Mesothelial cell of epicardium (in vitro differentiated cells): ENCODE measurements at regions not wholly inside any gene's neighbourhood (a gene's known extent, or its start where the extent isn't known, plus 50 kb on each side); places are given as distances from the start of the nearest gene placed in this dataset.

Source experiments
- DNase-seq, 2 experiments: peaks; one replicate each; pipeline ENCODE4 v3.0.0; 2021; ENCODE audit warnings: low spot score in 2 of 2; ENCODE audit not compliant: unreplicated experiment in 2 of 2
- H3K27ac Mint-ChIP-seq: 2 replicates; pipeline ENCODE4 v1.8.0; 2021; ENCODE audit warnings: mixed read lengths
- H3K27me3 Mint-ChIP-seq: 2 replicates; pipeline ENCODE4 v1.8.0; 2021; ENCODE audit warnings: low read depth, mixed read lengths
- H3K36me3 Mint-ChIP-seq: 2 replicates; pipeline ENCODE4 v1.8.0; 2021; ENCODE audit warnings: mixed read lengths
- H3K4me1 Mint-ChIP-seq: 2 replicates; pipeline ENCODE4 v1.8.0; 2021; ENCODE audit warnings: mixed read lengths
- H3K4me3 Mint-ChIP-seq: 2 replicates; pipeline ENCODE4 v1.8.0; 2021; ENCODE audit warnings: mild to moderate bottlenecking, moderate library complexity, mixed read lengths
- H3K9me3 Mint-ChIP-seq: 2 replicates; pipeline ENCODE4 v1.8.0; 2021; ENCODE audit warnings: mixed read lengths
- CTCF ChIP-seq: fragments of 200-600 bp; sonication (generic); IDR thresholded peaks from one replicate; pipeline ENCODE4 v1.5.0; 2021; ENCODE audit warnings: antibody characterized with exemption; ENCODE audit not compliant: unreplicated experiment

GRCh38 chr11:82009133-82009532 is 724.5 kb downstream of the FAM181B start:
- Mint-ChIP-seq H3K36me3 (no peaks in the 10 kb centered on the region), H3K27me3 (no peaks in the 10 kb centered on the region), H3K9me3 (no peaks in the 10 kb centered on the region), H3K27ac (no peak overlapping the region), H3K4me3 (no peak overlapping the region), H3K4me1 (peaks cover under 1% of the 10 kb centered on the region)
- DNase-seq = no peak
- TF ChIP-seq CTCF = no peak

GRCh38 chr11:82007521-82007920 is 726.1 kb downstream of the FAM181B start:
- Mint-ChIP-seq H3K4me1 (peaks cover 5% of the 10 kb centered on the region), H3K4me3 (no peak overlapping the region), H3K9me3 (no peaks in the 10 kb centered on the region), H3K27ac (no peak overlapping the region), H3K27me3 (no peaks in the 10 kb centered on the region), H3K36me3 (no peaks in the 10 kb centered on the region)
- no peak for DNase-seq
- no peak for TF ChIP-seq CTCF

GRCh38 chr11:82004537-82005213 is 729.0 kb downstream of the FAM181B start:
- no peaks in the 10 kb centered on the region for H3K27me3 Mint-ChIP-seq
- H3K9me3 Mint-ChIP-seq = no peaks in the 10 kb centered on the region
- H3K4me3 Mint-ChIP-seq = no peak overlapping the region
- peaks cover 5% of the 10 kb centered on the region for H3K4me1 Mint-ChIP-seq
- no peak for DNase-seq
- no peak overlapping the region for H3K27ac Mint-ChIP-seq
- TF ChIP-seq CTCF = no peak
- no peaks in the 10 kb centered on the region for H3K36me3 Mint-ChIP-seq

GRCh38 chr11:82003671-82004515 is 729.8 kb downstream of the FAM181B start:
- no peaks in the 10 kb centered on the region for H3K9me3 Mint-ChIP-seq
- H3K4me3 Mint-ChIP-seq = no peak overlapping the region
- H3K36me3 Mint-ChIP-seq = no peaks in the 10 kb centered on the region
- H3K27ac Mint-ChIP-seq = no peak overlapping the region
- TF ChIP-seq CTCF = no peak
- no peak for DNase-seq
- peaks cover 5% of the 10 kb centered on the region for H3K4me1 Mint-ChIP-seq
- no peaks in the 10 kb centered on the region for H3K27me3 Mint-ChIP-seq

GRCh38 chr11:82003024-82003423 is 730.6 kb downstream of the FAM181B start:
- TF ChIP-seq CTCF = no peak
- H3K9me3 Mint-ChIP-seq = peaks cover 1% of the 10 kb centered on the region
- H3K4me1 Mint-ChIP-seq = peaks cover 5% of the 10 kb centered on the region
- no peaks in the 10 kb centered on the region for H3K36me3 Mint-ChIP-seq
- no peak overlapping the region for H3K27ac Mint-ChIP-seq
- no peaks in the 10 kb centered on the region for H3K27me3 Mint-ChIP-seq
- H3K4me3 Mint-ChIP-seq = no peak overlapping the region
- no peak for DNase-seq
